Activated naive CD8-positive, alpha-beta T cell treated with anti-CD3 and anti-CD28 coated beads for 36 hours (primary cell): ENCODE measurements at regions not wholly inside any gene's neighbourhood (a gene's known extent, or its start where the extent isn't known, plus 50 kb on each side); places are given as distances from the start of the nearest gene placed in this dataset.
"Not testable (repeated sequence)": the region's sequence is repeated elsewhere in the genome, so short reads cannot be mapped to it uniquely, and the experiment has no call there.

Experiments
- DNase-seq: peaks from one replicate; pipeline ENCODE4 v3.0.0; 2021
- H3K27ac Mint-ChIP-seq: one replicate; pipeline ENCODE4 v1.8.0; 2022; ENCODE audit warnings: mild to moderate bottlenecking, moderate library complexity, mixed read lengths
- H3K27me3 Mint-ChIP-seq: one replicate; pipeline ENCODE4 v1.8.0; 2022; ENCODE audit warnings: mild to moderate bottlenecking, mixed read lengths
- H3K36me3 Mint-ChIP-seq: one replicate; pipeline ENCODE4 v1.8.0; 2021; ENCODE audit warnings: mild to moderate bottlenecking, mixed read lengths
- H3K4me1 Mint-ChIP-seq: one replicate; pipeline ENCODE4 v1.8.0; 2021; ENCODE audit warnings: mixed read lengths
- H3K4me3 Mint-ChIP-seq: one replicate; pipeline ENCODE4 v1.8.0; 2022; ENCODE audit warnings: mild to moderate bottlenecking, moderate library complexity, mixed read lengths
- H3K9me3 Mint-ChIP-seq: one replicate; pipeline ENCODE4 v1.8.0; 2022; ENCODE audit warnings: mixed read lengths

DNA sequence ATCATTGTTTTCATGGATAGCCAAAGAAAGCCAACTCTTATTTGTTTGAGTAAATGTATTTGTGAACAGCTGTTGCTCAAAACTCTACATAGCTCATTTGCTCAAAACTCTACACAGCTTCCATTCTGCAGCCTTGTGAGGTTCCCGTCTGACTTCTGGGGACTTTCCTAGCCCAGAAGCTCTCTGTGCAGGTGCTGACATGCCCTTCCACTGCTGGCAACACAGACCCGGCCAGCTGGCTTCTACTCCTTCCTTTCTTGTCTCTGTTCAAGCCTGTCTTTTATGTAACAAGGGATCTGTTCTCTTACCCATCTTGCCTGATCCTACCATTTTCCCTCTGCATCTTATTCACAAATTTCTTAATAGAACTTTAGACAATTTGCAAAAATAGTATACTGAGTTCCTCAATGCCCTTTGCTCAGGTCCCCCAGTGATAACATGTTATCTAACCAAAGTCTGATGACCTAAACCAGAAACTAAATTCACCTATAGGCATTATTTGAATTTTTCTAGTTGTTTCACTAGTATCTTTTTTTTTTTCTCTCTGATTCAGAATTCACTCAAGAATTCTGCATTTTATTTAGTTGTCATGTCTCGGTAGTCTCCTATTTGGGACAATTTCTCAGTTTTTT, 556.5 kb upstream of the SEMA6A start:
- H3K36me3 Mint-ChIP-seq = no peaks in the 10 kb centered on the region
- H3K4me3 Mint-ChIP-seq = no peak overlapping the region
- no peaks in the 10 kb centered on the region for H3K4me1 Mint-ChIP-seq
- H3K9me3 Mint-ChIP-seq = no peaks in the 10 kb centered on the region
- H3K27me3 Mint-ChIP-seq = no peaks in the 10 kb centered on the region
- no peak for DNase-seq
- H3K27ac Mint-ChIP-seq = no peak overlapping the region

DNA sequence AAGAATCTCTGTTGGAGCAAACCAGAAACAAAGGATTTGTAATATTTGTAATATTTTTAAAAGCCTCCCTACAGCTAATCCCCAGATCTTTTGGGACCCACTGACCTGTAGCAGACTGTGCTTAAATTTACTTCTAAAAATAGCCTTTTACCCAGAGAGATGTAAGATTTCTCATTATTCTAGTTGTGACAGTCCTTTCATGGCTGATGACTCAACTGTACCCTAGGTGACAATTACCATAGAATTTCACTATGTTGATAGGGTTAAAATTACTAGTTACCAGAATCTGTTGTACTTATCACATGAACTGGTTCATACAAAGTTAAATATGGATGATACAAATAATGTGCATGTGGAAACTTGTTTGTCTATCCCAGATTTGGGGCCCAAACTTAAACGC, 543.9 kb upstream of the SEMA6A start:
- DNase-seq = no peak
- H3K27ac Mint-ChIP-seq = no peak overlapping the region
- H3K9me3 Mint-ChIP-seq = peaks cover 4% of the 10 kb centered on the region
- no peaks in the 10 kb centered on the region for H3K36me3 Mint-ChIP-seq
- no peaks in the 10 kb centered on the region for H3K27me3 Mint-ChIP-seq
- H3K4me1 Mint-ChIP-seq = no peaks in the 10 kb centered on the region
- no peak overlapping the region for H3K4me3 Mint-ChIP-seq

- not testable (repeated sequence) for H3K9me3 Mint-ChIP-seq, H3K4me1 Mint-ChIP-seq, H3K4me3 Mint-ChIP-seq, H3K27me3 Mint-ChIP-seq, H3K36me3 Mint-ChIP-seq, H3K27ac Mint-ChIP-seq, DNase-seq
Measured at GRCh38 chr5:117117314-117117713, 542.7 kb upstream of the SEMA6A start.

DNA sequence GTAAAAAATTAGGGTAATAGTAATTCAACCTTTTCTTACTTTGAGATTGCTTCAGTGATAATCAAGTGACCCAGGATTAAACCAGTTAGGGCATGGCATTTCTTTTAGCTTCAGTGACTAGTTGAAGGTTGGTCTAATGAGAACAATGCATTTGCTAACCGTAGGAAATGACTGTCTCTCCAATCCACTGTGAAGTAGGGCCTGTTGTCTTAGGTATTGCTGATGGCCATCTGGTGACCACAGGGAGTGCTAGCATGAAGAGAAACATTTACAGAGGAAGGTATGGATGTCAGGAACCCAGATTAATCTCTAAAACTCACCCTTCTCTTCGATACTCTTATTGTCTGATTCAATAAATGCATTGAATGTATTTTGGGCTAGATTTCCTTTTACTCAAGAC, 535.9 kb upstream of the SEMA6A start:
- DNase-seq = no peak
- Mint-ChIP-seq H3K27ac (no peak overlapping the region), H3K4me1 (no peaks in the 10 kb centered on the region), H3K9me3 (peaks cover 6% of the 10 kb centered on the region), H3K36me3 (no peaks in the 10 kb centered on the region), H3K27me3 (peaks cover 3% of the 10 kb centered on the region), H3K4me3 (no peak overlapping the region)

- DNase-seq = no peak
- H3K27me3 Mint-ChIP-seq = peaks cover 3% of the 10 kb centered on the region
- no peak overlapping the region for H3K27ac Mint-ChIP-seq
Measured at GRCh38 chr5:117107859-117108258, 533.2 kb upstream of the SEMA6A start.

GRCh38 chr5:117103703-117104102, 529.1 kb upstream of the SEMA6A start:
- no peaks in the 10 kb centered on the region for H3K36me3 Mint-ChIP-seq
- no peaks in the 10 kb centered on the region for H3K27me3 Mint-ChIP-seq
- no peak overlapping the region for H3K27ac Mint-ChIP-seq
- H3K4me1 Mint-ChIP-seq = no peaks in the 10 kb centered on the region
- H3K4me3 Mint-ChIP-seq = no peak overlapping the region
- no peaks in the 10 kb centered on the region for H3K9me3 Mint-ChIP-seq
- DNase-seq = no peak

More at GRCh38 chr5:117107859-117108258, 533.2 kb upstream of the SEMA6A start:
- Mint-ChIP-seq H3K4me3 (no peak overlapping the region), H3K4me1 (no peaks in the 10 kb centered on the region), H3K9me3 (peaks cover 2% of the 10 kb centered on the region), H3K36me3 (no peaks in the 10 kb centered on the region)

GRCh38 chr5:117102591-117102990, 528.0 kb upstream of the SEMA6A start:
- H3K4me3 Mint-ChIP-seq = no peak overlapping the region
- H3K9me3 Mint-ChIP-seq = no peaks in the 10 kb centered on the region
- H3K36me3 Mint-ChIP-seq = no peaks in the 10 kb centered on the region
- H3K27me3 Mint-ChIP-seq = no peaks in the 10 kb centered on the region
- DNase-seq = no peak
- H3K27ac Mint-ChIP-seq = no peak overlapping the region
- no peaks in the 10 kb centered on the region for H3K4me1 Mint-ChIP-seq

- Mint-ChIP-seq H3K36me3 (no peaks in the 10 kb centered on the region), H3K4me3 (no peak overlapping the region), H3K27ac (no peak overlapping the region), H3K9me3 (no peaks in the 10 kb centered on the region), H3K27me3 (no peaks in the 10 kb centered on the region), H3K4me1 (no peaks in the 10 kb centered on the region)
- DNase-seq = no peak
Measured at GRCh38 chr5:117100176-117100575, 525.6 kb upstream of the SEMA6A start.

- H3K27me3 Mint-ChIP-seq = no peaks in the 10 kb centered on the region
- DNase-seq = no peak
- H3K4me1 Mint-ChIP-seq = no peaks in the 10 kb centered on the region
- no peaks in the 10 kb centered on the region for H3K9me3 Mint-ChIP-seq
- no peak overlapping the region for H3K4me3 Mint-ChIP-seq
- H3K36me3 Mint-ChIP-seq = no peaks in the 10 kb centered on the region
- no peak overlapping the region for H3K27ac Mint-ChIP-seq
Measured at GRCh38 chr5:117098094-117098493, 523.5 kb upstream of the SEMA6A start.

- no peaks in the 10 kb centered on the region for H3K27me3 Mint-ChIP-seq
- no peak overlapping the region for H3K27ac Mint-ChIP-seq
- no peak overlapping the region for H3K4me3 Mint-ChIP-seq
- no peaks in the 10 kb centered on the region for H3K4me1 Mint-ChIP-seq
- no peaks in the 10 kb centered on the region for H3K9me3 Mint-ChIP-seq
- no peak for DNase-seq
- H3K36me3 Mint-ChIP-seq = no peaks in the 10 kb centered on the region
Measured at GRCh38 chr5:117095346-117096332, 521.0 kb upstream of the SEMA6A start.

DNA sequence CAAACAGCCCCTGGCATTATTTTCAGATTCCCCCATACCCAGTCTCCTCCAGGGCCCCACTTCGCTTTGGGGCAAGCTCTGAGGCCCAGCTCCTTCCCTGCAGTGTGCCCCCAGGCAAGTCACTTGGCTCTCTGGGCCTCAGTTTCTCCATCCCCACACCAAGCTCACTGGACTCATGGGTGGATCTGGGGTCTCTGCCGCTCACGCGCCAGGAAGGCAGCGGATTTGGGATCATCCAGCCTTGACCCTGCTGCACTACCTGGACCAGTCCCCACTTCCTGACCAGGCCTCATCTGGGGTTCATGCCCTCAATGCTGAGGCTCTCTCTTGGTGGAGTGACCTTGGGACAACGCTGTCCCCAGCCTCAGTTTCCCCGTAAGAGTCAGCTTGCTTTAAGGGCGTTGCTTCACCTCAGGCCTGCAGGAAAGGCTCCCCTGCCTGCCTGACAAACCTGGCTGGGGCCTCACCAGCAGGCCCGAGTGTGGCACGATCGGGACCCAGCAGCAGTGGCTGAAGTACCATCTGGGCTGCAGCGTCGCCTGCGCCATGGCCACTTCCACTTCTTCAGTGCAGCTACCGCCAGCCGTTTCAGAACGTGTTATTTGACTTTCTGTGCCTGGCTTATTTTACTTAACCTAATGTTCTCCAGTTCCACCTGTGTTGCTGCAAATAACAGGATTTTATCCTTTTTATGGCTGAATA, 519.6 kb upstream of the SEMA6A start:
- H3K4me1 Mint-ChIP-seq = no peaks in the 10 kb centered on the region
- no peaks in the 10 kb centered on the region for H3K9me3 Mint-ChIP-seq
- no peak overlapping the region for H3K4me3 Mint-ChIP-seq
- no peak for DNase-seq
- no peaks in the 10 kb centered on the region for H3K36me3 Mint-ChIP-seq
- no peaks in the 10 kb centered on the region for H3K27me3 Mint-ChIP-seq
- H3K27ac Mint-ChIP-seq = no peak overlapping the region

DNA sequence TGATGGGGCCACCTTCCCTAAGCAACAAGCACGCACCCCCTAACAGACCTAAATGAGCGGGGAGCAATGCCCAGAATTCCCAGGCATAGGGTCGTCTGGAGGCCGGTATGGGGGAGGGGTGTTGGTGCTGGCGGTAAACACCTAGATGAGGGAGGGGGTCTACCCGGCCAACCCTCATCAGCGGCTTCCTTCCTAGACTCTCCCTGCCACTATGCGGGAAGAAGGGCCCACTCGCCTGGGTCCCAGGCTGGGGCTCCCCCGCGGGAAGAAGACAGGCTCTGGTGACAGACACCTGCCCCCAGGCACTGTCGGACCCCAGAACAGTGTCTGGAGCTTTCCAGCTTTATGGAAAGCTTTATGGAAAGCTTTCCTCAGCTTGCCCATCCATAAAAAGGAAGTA, 519.0 kb upstream of the SEMA6A start:
- Mint-ChIP-seq H3K27me3 (no peaks in the 10 kb centered on the region), H3K27ac (no peak overlapping the region), H3K4me1 (no peaks in the 10 kb centered on the region), H3K36me3 (no peaks in the 10 kb centered on the region), H3K9me3 (no peaks in the 10 kb centered on the region), H3K4me3 (no peak overlapping the region)
- no peak for DNase-seq

DNA sequence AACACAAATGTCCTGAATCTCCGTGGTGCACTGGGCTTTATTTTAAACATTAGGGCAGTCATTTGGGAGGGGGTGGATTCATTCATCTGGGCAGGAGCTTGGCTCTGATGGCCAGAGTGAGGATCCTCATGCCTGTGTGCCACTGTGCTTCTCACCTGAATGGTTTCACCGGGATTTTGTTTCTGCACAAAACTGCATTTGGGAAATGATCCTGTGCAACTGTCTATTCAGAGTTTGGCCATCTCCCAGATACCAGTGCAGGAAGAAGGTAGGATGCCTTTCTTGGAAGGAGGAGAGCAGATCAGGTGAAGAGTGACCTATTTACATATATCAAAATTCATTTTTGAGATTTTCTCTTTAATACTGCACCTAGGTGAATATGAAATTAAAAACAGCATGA, 514.4 kb upstream of the SEMA6A start:
- DNase-seq = no peak
- H3K9me3 Mint-ChIP-seq = no peaks in the 10 kb centered on the region
- no peak overlapping the region for H3K4me3 Mint-ChIP-seq
- no peak overlapping the region for H3K27ac Mint-ChIP-seq
- no peaks in the 10 kb centered on the region for H3K36me3 Mint-ChIP-seq
- no peaks in the 10 kb centered on the region for H3K27me3 Mint-ChIP-seq
- H3K4me1 Mint-ChIP-seq = no peaks in the 10 kb centered on the region

DNA sequence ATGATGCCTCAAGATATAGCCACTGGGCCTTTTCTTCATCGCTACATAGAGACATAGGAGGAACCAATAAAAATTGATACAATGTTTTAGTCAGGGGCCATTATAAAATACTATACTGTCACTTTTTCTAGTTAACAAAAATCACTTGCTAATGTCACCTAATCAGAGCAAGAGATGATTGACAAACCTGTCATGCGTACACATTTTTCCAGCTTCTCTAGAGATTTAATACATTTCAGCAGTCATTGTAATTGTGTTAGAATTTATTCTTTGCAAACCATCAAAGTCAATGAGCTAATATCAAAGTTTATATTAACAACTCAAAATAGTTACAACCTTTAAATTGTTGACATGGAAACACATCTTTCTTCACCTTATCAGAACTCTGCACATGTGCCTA, 513.6 kb upstream of the SEMA6A start:
- no peak for DNase-seq
- no peaks in the 10 kb centered on the region for H3K36me3 Mint-ChIP-seq
- H3K27me3 Mint-ChIP-seq = no peaks in the 10 kb centered on the region
- no peaks in the 10 kb centered on the region for H3K9me3 Mint-ChIP-seq
- H3K4me3 Mint-ChIP-seq = no peak overlapping the region
- H3K27ac Mint-ChIP-seq = no peak overlapping the region
- H3K4me1 Mint-ChIP-seq = no peaks in the 10 kb centered on the region

GRCh38 chr5:117084067-117084466, 509.4 kb upstream of the SEMA6A start:
- H3K4me1 Mint-ChIP-seq = no peaks in the 10 kb centered on the region

More at GRCh38 chr5:117084067-117084466, 509.4 kb upstream of the SEMA6A start:
- Mint-ChIP-seq H3K36me3 (no peaks in the 10 kb centered on the region), H3K9me3 (no peaks in the 10 kb centered on the region), H3K4me3 (no peak overlapping the region), H3K27me3 (no peaks in the 10 kb centered on the region), H3K27ac (no peak overlapping the region)
- DNase-seq = no peak
